GM19239 (cell line): ENCODE measurements at regions not wholly inside any gene's neighbourhood (a gene's known extent, or its start where the extent isn't known, plus 50 kb on each side); places are given as distances from the start of the nearest gene placed in this dataset.
"Not testable (repeated sequence)": the region's sequence is repeated elsewhere in the genome, so short reads cannot be mapped to it uniquely, and the experiment has no call there.

Experiments
- DNase-seq: peaks from one replicate; pipeline ENCODE4 v3.0.0; 2011; ENCODE audit warnings: low spot score; ENCODE audit not compliant: insufficient read length
- FAIRE-seq: peaks from 2 replicates; lab custom pipeline; 2011; peaks lifted over from hg19 to GRCh38; lab: Jason Lieb, UNC

GRCh38 chrY:3297235-3297634, 281.6 kb upstream of the TGIF2LY start:
- FAIRE-seq, DNase-seq: not testable (repeated sequence)

- not testable (repeated sequence) for DNase-seq, FAIRE-seq
These were observed 258.9 kb upstream of the TGIF2LY start for GRCh38 chrY:3319988-3320387.

GRCh38 chrY:3367535-3367934, 211.3 kb upstream of the TGIF2LY start:
- FAIRE-seq, DNase-seq: not testable (repeated sequence)

- not testable (repeated sequence) for DNase-seq, FAIRE-seq
These were observed 210.4 kb upstream of the TGIF2LY start for GRCh38 chrY:3368459-3368858.

- peak; percentile 52 for FAIRE-seq
- DNase-seq, result not testable (repeated sequence)
These were observed 187.4 kb upstream of the TGIF2LY start for GRCh38 chrY:3391508-3391907.

GRCh38 chrY:3404241-3404640, 174.6 kb upstream of the TGIF2LY start:
- not testable (repeated sequence) for FAIRE-seq

GRCh38 chrY:3405585-3405984, 173.3 kb upstream of the TGIF2LY start:
- not testable (repeated sequence) for DNase-seq
- FAIRE-seq, result peak; percentile 76

More at GRCh38 chrY:3404241-3404640, 174.6 kb upstream of the TGIF2LY start:
- DNase-seq, result not testable (repeated sequence)

- DNase-seq, FAIRE-seq: not testable (repeated sequence)
These were observed 171.9 kb upstream of the TGIF2LY start for GRCh38 chrY:3406896-3407452.

GRCh38 chrY:3410322-3410892, 168.5 kb upstream of the TGIF2LY start:
- not testable (repeated sequence) for FAIRE-seq, DNase-seq
